HG03575 (cell line): ENCODE measurements at regions not wholly inside any gene's neighbourhood (a gene's known extent, or its start where the extent isn't known, plus 50 kb on each side); places are given as distances from the start of the nearest gene placed in this dataset.
"Not testable (repeated sequence)": the region's sequence is repeated elsewhere in the genome, so short reads cannot be mapped to it uniquely, and the experiment has no call there.

Source experiments
- ATAC-seq: cut with Tn5 transposase; IDR thresholded peaks from one replicate; pipeline ENCODE4 v1.9.1; 2021; ENCODE audit not compliant: unreplicated experiment, insufficient number of reproducible peaks, low FRiP score; ENCODE audit errors: extremely low read depth

DNA sequence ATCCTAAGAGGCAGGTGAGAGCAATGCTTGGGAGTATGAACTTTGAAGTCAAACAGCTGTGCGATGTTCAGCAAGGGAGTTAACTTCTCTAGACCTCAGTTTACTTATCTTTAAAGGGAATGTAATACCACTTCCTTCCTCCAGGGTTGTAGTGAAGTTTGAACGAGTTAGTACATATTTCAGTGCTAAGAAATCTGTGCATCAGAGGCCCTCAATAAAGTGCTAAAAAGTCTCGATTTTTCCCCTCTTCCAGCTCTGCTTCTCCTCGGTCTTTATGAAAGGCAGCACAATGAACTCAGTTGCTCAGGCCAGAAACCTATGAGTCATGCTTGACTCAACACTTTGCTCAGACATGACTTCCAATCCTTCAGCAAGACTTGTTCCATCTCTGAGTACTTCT is 418.9 kb downstream of the MDFIC start:
- ATAC-seq, result no peak

- no peak for ATAC-seq
These were observed 416.1 kb downstream of the MDFIC start for GRCh38 chr7:115338016-115338415.

DNA sequence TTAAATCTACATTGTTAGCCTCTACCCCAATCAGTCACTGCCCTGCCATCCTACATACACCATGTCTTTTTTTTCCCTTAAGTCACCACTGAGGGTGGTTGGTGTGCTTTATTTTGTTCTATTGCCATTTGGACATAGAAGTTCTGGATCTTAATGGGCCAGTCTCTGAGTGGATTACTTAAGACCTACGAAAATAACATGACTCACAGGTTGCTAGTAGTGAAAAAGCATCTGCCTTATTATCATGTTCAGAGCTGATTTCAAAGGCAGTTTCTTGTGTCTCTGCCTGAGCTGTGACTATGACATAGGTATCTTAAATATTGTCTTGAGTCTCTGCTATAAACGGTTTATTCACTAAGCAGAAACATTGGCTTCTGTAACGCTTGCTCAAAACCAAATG is 410.8 kb downstream of the MDFIC start:
- no peak for ATAC-seq

GRCh38 chr7:115329006-115329405 is 407.1 kb downstream of the MDFIC start:
- no peak for ATAC-seq

DNA sequence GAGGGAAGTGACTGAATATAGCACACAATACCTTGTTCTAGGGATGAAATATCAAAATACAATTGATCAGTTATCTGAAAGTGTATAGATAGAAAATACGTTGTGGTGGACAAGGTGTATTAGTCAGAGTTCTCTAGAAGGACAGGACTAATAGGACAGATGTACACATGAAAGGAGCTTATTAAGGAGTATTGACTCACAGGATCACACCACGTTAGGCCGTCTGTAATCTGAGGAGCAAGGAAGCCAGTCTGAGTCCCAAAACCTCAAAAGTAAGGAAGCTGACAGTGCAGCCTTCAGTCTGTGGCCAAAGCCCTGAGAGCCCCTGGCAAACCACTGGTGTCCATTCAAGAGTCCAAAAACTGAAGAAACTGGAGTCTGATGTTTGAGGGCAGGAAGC is 406.1 kb downstream of the MDFIC start:
- ATAC-seq, result no peak

GRCh38 chr7:115327326-115327725 is 405.4 kb downstream of the MDFIC start:
- no peak for ATAC-seq

DNA sequence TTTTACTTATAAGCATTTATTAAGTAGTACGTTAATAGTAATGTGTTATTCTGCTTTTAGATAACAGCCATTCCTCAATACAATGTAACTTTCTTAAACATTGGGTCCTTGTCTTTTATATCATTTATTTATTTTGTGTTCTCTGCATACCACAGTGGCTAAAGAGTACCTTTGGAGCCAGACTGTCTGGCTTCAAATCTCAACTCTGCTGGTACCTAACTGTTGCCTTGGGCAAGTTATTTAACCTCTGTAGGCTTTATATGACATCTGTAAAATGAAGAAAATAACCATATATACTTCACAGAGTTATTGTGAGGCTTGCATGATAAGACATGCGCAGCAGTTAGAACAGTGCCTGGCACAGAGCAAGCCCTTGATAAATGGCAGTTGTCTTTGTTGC is 397.6 kb downstream of the MDFIC start:
- ATAC-seq, result no peak

- not testable (repeated sequence) for ATAC-seq
These were observed 388.4 kb downstream of the MDFIC start for GRCh38 chr7:115310316-115310715.

DNA sequence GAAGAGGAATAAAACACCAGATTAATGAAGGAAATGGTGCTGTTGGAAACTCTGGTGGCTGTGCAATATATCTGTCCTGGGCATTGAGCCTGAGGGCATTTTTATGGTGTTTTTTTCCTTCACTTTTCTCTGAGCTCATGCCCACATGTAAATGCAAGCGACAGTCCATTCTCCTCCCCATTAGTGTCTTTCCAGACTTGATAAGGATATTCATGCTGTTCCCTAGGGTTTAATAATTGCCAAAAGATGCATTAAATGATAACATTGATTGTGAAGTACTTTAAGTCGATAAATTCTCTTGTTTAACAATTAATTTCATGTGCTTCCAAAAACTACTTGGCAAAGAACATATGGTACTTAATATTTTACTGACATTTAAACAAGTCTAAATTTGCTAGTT is 384.7 kb downstream of the MDFIC start:
- ATAC-seq, result no peak

DNA sequence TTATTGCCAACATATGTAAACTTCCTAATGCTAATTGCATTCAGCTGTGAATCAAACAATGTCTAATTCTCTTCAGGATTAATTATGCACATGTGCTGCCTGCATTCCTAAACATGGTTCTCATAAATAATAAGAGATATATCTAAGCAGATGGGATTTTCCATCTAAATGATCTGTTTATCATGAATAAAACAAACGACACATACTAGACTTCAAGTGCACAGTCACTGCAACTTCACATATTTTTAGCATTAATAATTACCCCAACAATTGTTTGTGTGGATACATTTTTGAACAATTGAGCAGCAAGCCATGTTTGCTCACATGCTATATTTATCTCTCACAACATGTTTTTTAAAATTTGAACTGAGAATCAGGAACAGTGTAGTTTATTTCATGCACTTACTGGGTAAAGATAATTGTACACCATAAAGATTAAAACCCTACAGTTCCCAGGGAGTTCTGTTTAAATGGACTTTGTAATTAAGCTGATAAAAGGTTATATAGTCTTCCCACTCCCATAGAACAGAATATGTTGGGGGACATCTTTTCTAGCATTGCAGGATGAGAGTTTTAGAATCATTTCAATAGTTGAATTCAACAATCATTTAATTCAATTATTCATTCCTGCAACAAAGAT is 378.5 kb downstream of the MDFIC start:
- no peak for ATAC-seq

GRCh38 chr7:115299397-115300037 is 377.6 kb downstream of the MDFIC start:
- ATAC-seq, result no peak

DNA sequence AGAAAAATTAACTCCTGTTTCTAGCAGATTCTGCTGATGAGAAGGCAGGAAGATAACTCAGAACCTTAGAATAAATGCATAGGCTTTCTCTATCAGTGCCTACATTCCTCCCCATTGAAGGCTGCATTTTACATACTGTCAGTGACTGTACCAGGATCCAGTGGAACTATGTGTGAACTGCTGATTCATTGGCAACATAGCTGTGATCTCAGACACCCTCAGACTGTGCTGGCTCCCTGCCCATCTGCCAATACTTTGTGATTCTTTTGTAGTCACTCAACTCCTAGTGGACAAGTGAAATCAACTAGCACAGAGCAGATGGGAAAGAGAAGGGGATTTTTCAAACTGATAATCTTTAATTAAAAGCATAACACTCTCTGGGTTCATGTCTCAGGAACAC is 375.8 kb downstream of the MDFIC start:
- no peak for ATAC-seq

DNA sequence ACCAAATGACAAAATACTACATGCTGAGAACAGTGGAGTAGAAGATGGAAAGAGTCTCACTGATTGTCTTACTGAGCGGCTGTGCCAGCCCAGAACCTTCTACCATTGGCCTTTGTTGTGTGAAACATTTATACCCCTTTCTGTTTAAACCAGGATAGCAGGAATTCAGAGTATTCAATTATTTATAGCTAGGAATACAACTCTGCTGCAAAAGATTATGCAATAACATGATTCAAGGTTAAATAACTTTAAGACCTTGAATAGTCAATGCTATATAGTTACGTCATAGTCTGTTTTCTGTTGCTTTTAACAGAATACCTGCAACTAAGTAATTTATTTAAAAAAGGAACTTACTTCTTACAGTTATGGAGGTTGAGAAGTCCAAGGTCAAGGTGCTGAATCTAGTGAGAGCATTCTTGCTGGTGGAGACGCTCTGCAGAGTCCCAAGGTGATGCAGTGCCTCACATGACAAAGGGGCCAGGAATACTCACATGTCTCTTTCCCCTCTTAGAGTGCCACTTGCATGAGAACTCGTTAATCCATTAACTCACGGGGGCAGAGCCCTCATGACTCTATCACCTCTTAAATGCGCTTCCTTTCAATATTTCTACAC is 371.8 kb downstream of the MDFIC start:
- no peak for ATAC-seq

DNA sequence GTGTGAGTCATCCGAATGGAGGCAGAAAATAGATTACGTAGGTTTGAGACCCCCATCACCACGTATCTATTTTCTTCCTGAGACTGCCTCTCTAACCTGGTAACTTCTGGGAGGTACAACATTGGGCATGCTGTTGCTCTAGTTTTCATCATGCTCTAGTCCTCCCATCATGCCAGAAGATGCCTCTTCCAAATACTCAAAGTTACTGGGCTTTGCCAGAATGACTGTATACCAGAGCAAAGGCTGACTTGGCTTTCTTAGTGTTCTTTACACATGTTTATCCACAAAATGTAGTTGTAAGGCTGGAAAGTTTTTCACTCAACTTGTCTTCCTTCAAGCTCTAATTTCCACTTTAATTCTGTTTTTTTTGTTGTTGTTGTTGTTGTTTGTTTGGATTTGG is 370.5 kb downstream of the MDFIC start:
- ATAC-seq, result no peak

DNA sequence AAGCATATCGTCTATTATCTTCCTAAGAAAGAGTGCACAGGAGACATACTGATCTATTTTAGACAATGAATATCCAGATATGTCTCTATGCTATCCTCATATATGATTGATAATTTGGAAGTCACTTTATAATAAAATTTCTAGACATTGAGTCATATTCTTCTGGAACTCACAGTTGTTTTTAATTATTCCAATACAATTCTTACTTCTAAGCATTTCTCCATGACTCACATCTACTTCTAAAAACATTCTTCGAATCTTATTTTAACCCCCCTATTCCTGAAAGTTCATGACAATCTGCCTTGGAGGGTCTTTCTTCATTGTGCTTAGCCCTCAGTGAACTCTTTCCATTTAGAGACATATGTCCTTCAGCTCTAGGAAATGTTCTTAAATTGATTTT is 368.1 kb downstream of the MDFIC start:
- no peak for ATAC-seq

DNA sequence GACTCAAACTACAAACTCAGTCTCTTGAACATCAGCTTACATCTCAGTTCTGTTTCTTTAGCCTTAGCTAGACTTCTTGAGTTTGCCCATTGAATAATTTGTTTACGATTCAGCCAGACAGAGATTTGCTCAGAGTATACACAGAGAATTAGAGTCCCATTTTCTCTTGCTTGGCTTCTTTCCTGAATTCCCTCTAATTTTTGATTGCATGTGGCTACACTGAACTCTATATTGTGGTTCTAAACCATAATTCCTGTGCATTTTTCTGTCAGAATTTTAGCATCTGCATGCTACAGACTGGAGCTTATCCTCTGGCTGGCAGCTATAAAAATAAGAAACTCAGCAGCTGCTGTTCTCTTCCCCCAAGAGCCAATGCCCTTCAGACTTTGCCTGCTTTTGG is 354.9 kb downstream of the MDFIC start:
- no peak for ATAC-seq

DNA sequence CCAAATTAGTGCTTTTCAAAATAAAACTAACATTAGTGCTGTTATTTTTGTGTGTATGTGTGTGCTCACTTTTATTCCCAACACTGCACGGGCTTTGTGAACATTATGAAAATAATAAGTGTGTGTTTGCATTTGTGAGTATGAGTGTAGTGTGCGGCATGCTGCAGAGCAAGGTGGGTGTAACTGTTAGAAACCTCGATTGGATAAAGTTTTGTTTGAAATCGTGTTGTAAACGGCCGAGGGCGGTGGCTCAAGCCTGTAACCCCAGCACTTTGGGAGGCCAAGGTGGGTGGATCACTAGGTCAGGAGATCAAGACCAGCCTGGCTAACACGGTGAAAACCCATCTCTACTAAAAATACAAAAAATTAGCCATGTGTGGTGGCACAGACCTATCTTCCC is 352.0 kb downstream of the MDFIC start:
- ATAC-seq, result not testable (repeated sequence)

- ATAC-seq, result no peak
These were observed 351.4 kb downstream of the MDFIC start for GRCh38 chr7:115273139-115273772.

DNA sequence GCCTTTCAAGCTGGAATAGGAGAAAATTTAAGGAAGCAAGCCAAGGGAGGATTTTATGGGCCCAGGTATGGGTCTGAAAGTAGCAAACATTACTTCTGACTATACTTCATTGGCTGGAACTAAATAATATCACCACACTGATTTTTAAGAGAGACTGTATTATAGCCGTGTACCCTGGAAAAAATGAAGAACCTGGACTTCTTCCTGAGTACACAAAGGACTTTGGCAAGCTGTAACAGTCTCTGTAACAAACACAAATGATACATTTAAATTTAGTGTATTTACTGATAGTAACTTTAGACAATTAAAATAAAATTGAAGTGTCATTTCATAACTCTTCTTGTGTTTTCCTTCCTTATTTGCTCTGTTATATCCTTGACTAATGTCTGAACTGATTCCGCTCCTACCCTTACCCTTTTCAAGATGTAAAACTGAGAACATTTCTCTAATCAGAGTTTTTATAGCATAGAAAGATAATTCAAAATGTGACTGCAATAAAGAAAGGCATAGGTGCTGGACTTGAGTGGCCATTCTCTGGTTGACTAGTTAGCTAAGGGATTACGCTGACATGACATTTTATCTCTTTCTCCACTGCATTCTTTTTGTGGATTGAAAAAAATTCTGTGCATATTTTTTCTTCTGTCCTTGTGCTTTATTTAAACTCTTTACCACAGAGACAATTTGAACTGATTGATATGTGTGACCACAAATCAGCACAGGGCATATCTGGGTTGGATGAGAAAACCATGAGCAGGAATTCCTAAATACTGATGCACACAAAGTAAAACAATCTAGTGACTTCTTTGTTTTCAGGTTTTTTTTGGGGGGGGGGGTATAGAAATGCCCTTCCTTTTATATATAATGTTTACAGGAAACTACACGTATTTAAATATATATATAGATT is 349.7 kb downstream of the MDFIC start:
- no peak for ATAC-seq
